Lower leg skin (tissue), 3 donors: ENCODE measurements at regions not wholly inside any gene's neighbourhood (a gene's known extent, or its start where the extent isn't known, plus 50 kb on each side); places are given as distances from the start of the nearest gene placed in this dataset.

Experiments used
- CTCF ChIP-seq, 3 donors: fragments of 450-650 bp; IDR thresholded peaks; one replicate each; pipeline ENCODE4 v1.5.1; 2016; ENCODE audit warnings: antibody characterized with exemption in 3 of 3, mild to moderate bottlenecking in 3 of 3, moderate library complexity in 2 of 3
- POLR2A ChIP-seq, 2 donors: fragments of 450-650 bp; IDR thresholded peaks; one replicate each; pipeline ENCODE4 v1.6.1; 2016 to 2017; ENCODE audit warnings: antibody characterized with exemption in 2 of 2, mild to moderate bottlenecking in 1 of 2, moderate library complexity in 1 of 2

- TF ChIP-seq CTCF (IDR thresholded peaks at IDR 0.05), result no peak
- no peak for TF ChIP-seq POLR2A (IDR thresholded peaks at IDR 0.05)
Measured at GRCh38 chr17:13181683-13182082, 163.9 kb upstream of the ELAC2 start.
